Colonic mucosa (tissue), 4 donors: ENCODE measurements at regions not wholly inside any gene's neighbourhood (a gene's known extent, or its start where the extent isn't known, plus 50 kb on each side); places are given as distances from the start of the nearest gene placed in this dataset.

Source experiments
- DNase-seq: peaks from one replicate; pipeline ENCODE4 v3.0.0-alpha.2; 2020
- H3K27ac ChIP-seq: fragments of 200-600 bp; one replicate; pipeline ENCODE4 v1.8.0; 2021
- H3K27me3 ChIP-seq: fragments of 200-600 bp; one replicate; pipeline ENCODE4 v1.8.0; 2021
- H3K36me3 ChIP-seq: fragments of 200-600 bp; one replicate; pipeline ENCODE4 v1.8.0; 2021
- H3K4me1 ChIP-seq: fragments of 200-600 bp; one replicate; pipeline ENCODE4 v1.8.0; 2021; ENCODE audit warnings: mild to moderate bottlenecking
- H3K4me3 ChIP-seq: fragments of 200-600 bp; one replicate; pipeline ENCODE4 v1.8.0; 2021
- H3K9ac ChIP-seq, 2 donors: one replicate each; pipeline ENCODE4 v1.7.0; 2013; ENCODE audit warnings: control low read depth in 2 of 2, low read depth in 2 of 2, low read length in 2 of 2
- H3K9me3 ChIP-seq: fragments of 200-600 bp; one replicate; pipeline ENCODE4 v1.8.0; 2021
- intact Hi-C: fragments of 100-400 bp; cut with DNase I; formaldehyde crosslinking; loops from one replicate; pipeline ENCODE4 v1.14.1; 2022
- TF ChIP-seq, protein P1 (sequence below): fragments of 200-600 bp; IDR thresholded peaks from one replicate; pipeline ENCODE4 v1.8.0; 2022; ENCODE audit warnings: antibody characterized with exemption, mild to moderate bottlenecking
- donor health status: healthy.
- donor health status: DM: no; HTN: no; CAD: no.
- donor health status: DM: no; HTN: no; CAD: no.

DNA sequence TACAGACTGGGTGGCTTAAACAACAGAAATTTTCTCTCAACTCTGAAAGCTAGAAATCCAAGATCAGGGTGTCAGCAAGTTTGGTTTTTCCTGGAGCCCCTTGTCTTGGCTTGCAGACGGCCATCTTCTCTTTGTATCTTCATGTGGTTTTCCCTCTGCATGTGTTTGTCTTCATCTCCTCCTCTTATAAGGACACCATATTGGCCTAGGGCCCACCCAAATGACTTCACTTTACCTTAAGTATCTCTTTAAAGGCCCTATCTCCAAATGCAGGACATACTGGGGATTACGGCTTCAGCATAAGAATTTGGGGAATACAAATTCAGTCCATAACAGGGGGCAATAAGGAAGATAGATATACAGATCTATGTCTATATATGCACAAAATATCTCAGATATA, 187.9 kb downstream of the MTCL1 start:
- Histone ChIP-seq H3K4me1 (no peaks in the 10 kb centered on the region), H3K9ac (no peak overlapping the region), H3K27me3 (no peaks in the 10 kb centered on the region), H3K4me3 (no peak overlapping the region), H3K27ac (no peak overlapping the region), H3K36me3 (no peaks in the 10 kb centered on the region), H3K9me3 (no peaks in the 10 kb centered on the region)
- intact Hi-C loops, result no loop called here
- DNase-seq, result no peak
- TF ChIP-seq, protein P1, sequence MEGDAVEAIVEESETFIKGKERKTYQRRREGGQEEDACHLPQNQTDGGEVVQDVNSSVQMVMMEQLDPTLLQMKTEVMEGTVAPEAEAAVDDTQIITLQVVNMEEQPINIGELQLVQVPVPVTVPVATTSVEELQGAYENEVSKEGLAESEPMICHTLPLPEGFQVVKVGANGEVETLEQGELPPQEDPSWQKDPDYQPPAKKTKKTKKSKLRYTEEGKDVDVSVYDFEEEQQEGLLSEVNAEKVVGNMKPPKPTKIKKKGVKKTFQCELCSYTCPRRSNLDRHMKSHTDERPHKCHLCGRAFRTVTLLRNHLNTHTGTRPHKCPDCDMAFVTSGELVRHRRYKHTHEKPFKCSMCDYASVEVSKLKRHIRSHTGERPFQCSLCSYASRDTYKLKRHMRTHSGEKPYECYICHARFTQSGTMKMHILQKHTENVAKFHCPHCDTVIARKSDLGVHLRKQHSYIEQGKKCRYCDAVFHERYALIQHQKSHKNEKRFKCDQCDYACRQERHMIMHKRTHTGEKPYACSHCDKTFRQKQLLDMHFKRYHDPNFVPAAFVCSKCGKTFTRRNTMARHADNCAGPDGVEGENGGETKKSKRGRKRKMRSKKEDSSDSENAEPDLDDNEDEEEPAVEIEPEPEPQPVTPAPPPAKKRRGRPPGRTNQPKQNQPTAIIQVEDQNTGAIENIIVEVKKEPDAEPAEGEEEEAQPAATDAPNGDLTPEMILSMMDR, result no peak

DNA sequence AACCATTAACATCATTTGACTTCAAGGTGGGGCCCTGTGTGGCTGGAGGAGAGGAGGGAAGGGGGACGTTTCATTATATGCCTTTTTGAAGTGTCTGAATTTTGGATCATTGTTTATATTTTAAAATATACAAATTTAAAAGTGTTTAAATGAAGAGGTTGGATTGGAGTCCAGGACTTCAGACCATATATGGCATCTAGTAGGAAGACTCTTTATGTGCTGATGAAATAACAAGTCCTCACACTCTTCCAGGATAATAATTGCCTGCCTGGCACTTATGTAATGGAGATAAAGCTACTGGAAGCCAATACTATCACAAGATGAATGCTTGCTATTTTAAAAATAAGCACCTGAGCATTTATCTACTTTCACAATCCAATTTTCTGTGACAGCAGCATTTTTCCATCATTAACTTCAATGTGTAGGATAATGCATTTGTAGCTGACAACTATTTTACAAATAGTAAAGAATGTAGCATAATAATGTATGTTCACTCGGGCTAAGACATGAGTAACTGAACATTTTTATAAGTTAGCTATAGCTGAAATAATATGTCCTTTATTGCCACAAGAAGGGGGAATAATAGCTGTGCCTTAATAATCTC, 188.4 kb downstream of the MTCL1 start:
- DNase-seq, result no peak
- no peaks in the 10 kb centered on the region for H3K4me1 ChIP-seq
- TF ChIP-seq, protein P1, result no peak
- no peak overlapping the region for H3K9ac ChIP-seq
- H3K4me3 ChIP-seq, result no peak overlapping the region
- H3K36me3 ChIP-seq, result no peaks in the 10 kb centered on the region
- intact Hi-C loops, result no loop called here
- no peak overlapping the region for H3K27ac ChIP-seq
- H3K9me3 ChIP-seq, result no peaks in the 10 kb centered on the region
- H3K27me3 ChIP-seq, result no peaks in the 10 kb centered on the region

DNA sequence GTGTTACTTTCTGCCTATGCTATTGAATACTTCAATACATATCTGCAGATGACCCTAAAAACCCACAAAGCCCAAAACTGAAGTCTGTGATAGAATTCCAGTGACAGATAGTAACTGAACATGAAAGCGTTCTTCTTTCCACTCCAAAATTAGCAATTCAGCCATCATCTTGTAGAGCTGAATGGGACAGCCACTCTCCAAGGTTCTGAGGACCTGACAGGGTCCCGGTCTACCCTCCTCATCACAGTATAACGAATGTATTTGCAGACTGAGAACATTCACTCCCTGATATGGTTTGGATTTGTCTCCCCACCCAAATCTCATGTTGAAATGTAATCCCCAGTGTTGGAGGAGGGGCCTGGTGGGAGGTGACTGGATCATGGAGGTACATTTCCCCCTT, 189.5 kb downstream of the MTCL1 start:
- Histone ChIP-seq H3K9ac (no peak overlapping the region), H3K27me3 (no peaks in the 10 kb centered on the region), H3K4me3 (no peak overlapping the region), H3K4me1 (no peaks in the 10 kb centered on the region), H3K36me3 (no peaks in the 10 kb centered on the region), H3K27ac (no peak overlapping the region), H3K9me3 (no peaks in the 10 kb centered on the region)
- DNase-seq, result no peak
- TF ChIP-seq, protein P1, result no peak
- intact Hi-C loops, result no loop called here

DNA sequence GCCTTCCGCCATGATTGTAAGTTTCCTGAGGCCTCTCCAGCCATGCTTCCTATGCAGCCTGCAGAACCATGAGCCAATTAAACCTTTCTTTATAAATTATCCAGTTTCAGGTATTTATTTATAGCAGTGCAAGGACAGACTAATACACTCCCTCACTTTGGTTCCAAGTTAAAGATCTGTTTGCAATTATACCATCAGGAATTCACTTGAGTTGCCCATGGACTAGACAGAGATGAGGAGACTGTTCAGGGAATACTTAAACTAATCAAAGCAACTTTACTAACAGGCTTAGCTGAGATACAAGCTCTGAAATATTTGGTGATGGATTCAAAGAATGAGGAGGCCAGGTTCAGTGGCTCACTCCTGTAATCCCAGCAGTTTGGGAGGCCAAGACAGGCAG, 190.0 kb downstream of the MTCL1 start:
- Histone ChIP-seq H3K4me3 (no peak overlapping the region), H3K9me3 (no peaks in the 10 kb centered on the region), H3K36me3 (no peaks in the 10 kb centered on the region), H3K27me3 (no peaks in the 10 kb centered on the region), H3K9ac (no peak overlapping the region), H3K27ac (no peak overlapping the region), H3K4me1 (no peaks in the 10 kb centered on the region)
- no peak for DNase-seq
- intact Hi-C loops, result no loop called here
- TF ChIP-seq, protein P1, result no peak

DNA sequence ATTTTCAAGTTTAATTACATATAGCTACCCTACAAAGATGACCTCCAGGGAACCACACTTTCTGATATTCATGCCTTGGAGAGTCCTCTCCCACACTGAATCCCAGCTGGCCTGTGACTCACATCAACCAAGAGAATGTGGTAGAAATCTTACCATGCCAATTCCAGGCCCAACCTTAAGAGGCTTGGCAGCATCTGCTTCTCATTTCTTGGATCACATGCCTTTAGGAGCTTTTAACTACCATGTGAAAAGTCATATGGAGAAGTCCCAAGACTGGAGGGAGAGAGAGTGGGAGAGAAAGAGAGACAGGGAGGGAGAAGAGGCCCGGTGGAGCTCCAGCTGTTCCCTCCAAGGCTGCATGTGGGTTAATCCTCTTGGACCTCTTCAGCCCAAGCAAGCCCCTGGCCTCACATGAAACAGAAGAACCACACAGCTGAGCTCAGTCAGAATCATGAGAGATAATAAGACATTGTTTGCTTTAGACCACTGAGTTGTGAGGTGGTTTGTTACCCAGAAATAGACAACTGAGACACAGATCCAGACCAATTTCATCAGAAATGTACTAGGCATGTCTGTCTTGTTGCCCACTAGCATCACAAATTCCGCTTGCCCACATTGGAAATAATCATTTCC, 190.7 kb downstream of the MTCL1 start:
- intact Hi-C loops, result no loop called here
- H3K36me3 ChIP-seq, result no peaks in the 10 kb centered on the region
- H3K9me3 ChIP-seq, result no peaks in the 10 kb centered on the region
- no peak for DNase-seq
- no peak overlapping the region for H3K9ac ChIP-seq
- H3K4me1 ChIP-seq, result no peaks in the 10 kb centered on the region
- H3K27ac ChIP-seq, result no peak overlapping the region
- TF ChIP-seq, protein P1, result no peak
- H3K4me3 ChIP-seq, result no peak overlapping the region
- H3K27me3 ChIP-seq, result no peaks in the 10 kb centered on the region
